ENCODE measurements at regions not wholly inside any gene's neighbourhood (a gene's known extent, or its start where the extent isn't known, plus 50 kb on each side); places are given as distances from the start of the nearest gene placed in this dataset.

GRCh38 chr4:111537871-111538270 is 607.4 kb upstream of the FAM241A start:
- TF ChIP-seq POLR2A (IDR thresholded peaks at IDR 0.05; ENCODE audit: low read length) = no peak
- TF ChIP-seq GATA1 (IDR thresholded peaks at IDR 0.05; ENCODE audit: low read depth, low read length) = no peak
